ENCODE measurements at regions not wholly inside any gene's neighbourhood (a gene's known extent, or its start where the extent isn't known, plus 50 kb on each side); places are given as distances from the start of the nearest gene placed in this dataset.

- DNase-seq (ENCODE audit: low spot score): no peak
- H3K27ac Mint-ChIP-seq: no peak overlapping the region
- no peaks in the 10 kb centered on the region for H3K9me3 Mint-ChIP-seq
- no peaks in the 10 kb centered on the region for H3K4me1 Mint-ChIP-seq (ENCODE audit: low read depth)
- intact Hi-C loops (cut with micrococcal nuclease): no loop called here
- H3K27me3 Mint-ChIP-seq (ENCODE audit: insufficient read depth): no peaks in the 10 kb centered on the region
- no peaks in the 10 kb centered on the region for H3K36me3 Mint-ChIP-seq (ENCODE audit: low read depth)
- H3K4me3 Mint-ChIP-seq: no peak overlapping the region
Measured at GRCh38 chr3:145760036-145760435, 400.9 kb downstream of the PLOD2 start.

- H3K4me3 Mint-ChIP-seq: no peak overlapping the region
- H3K27me3 Mint-ChIP-seq (ENCODE audit: insufficient read depth): peaks cover 2% of the 10 kb centered on the region
- DNase-seq (ENCODE audit: low spot score): no peak
- no peaks in the 10 kb centered on the region for H3K4me1 Mint-ChIP-seq (ENCODE audit: low read depth)
- H3K36me3 Mint-ChIP-seq (ENCODE audit: low read depth): no peaks in the 10 kb centered on the region
- H3K9me3 Mint-ChIP-seq: no peaks in the 10 kb centered on the region
- H3K27ac Mint-ChIP-seq: no peak overlapping the region
- intact Hi-C loops (cut with micrococcal nuclease): no loop called here
Measured at GRCh38 chr3:145767909-145768308, 393.1 kb downstream of the PLOD2 start.

- Mint-ChIP-seq H3K36me3 (ENCODE audit: low read depth) (no peaks in the 10 kb centered on the region), H3K27ac (no peak overlapping the region), H3K27me3 (ENCODE audit: insufficient read depth) (no peaks in the 10 kb centered on the region), H3K4me3 (no peak overlapping the region), H3K9me3 (no peaks in the 10 kb centered on the region), H3K4me1 (ENCODE audit: low read depth) (no peaks in the 10 kb centered on the region)
- no peak for DNase-seq (ENCODE audit: low spot score)
- intact Hi-C loops (cut with micrococcal nuclease): no loop called here
Measured at GRCh38 chr3:145776782-145777408, 384.1 kb downstream of the PLOD2 start.

GRCh38 chr3:145780301-145780700 lies 380.7 kb downstream of the PLOD2 start:
- H3K36me3 Mint-ChIP-seq (ENCODE audit: low read depth): no peaks in the 10 kb centered on the region
- no peaks in the 10 kb centered on the region for H3K9me3 Mint-ChIP-seq
- H3K4me3 Mint-ChIP-seq: no peak overlapping the region
- H3K27ac Mint-ChIP-seq: no peak overlapping the region
- no peaks in the 10 kb centered on the region for H3K27me3 Mint-ChIP-seq (ENCODE audit: insufficient read depth)
- no peaks in the 10 kb centered on the region for H3K4me1 Mint-ChIP-seq (ENCODE audit: low read depth)
- intact Hi-C loops (cut with micrococcal nuclease): no loop called here
- no peak for DNase-seq (ENCODE audit: low spot score)

GRCh38 chr3:145785668-145786067 lies 375.3 kb downstream of the PLOD2 start:
- Mint-ChIP-seq H3K27ac (no peak overlapping the region), H3K27me3 (ENCODE audit: insufficient read depth) (no peaks in the 10 kb centered on the region), H3K36me3 (ENCODE audit: low read depth) (no peaks in the 10 kb centered on the region), H3K4me3 (no peak overlapping the region), H3K9me3 (no peaks in the 10 kb centered on the region), H3K4me1 (ENCODE audit: low read depth) (no peaks in the 10 kb centered on the region)
- DNase-seq (ENCODE audit: low spot score): no peak
- intact Hi-C loops (cut with micrococcal nuclease): no loop called here

GRCh38 chr3:145798007-145798406 lies 363.0 kb downstream of the PLOD2 start:
- no peaks in the 10 kb centered on the region for H3K4me1 Mint-ChIP-seq (ENCODE audit: low read depth)

GRCh38 chr3:145798696-145799537 lies 362.1 kb downstream of the PLOD2 start:
- no peaks in the 10 kb centered on the region for H3K4me1 Mint-ChIP-seq (ENCODE audit: low read depth)
- DNase-seq (ENCODE audit: low spot score): no peak
- H3K27ac Mint-ChIP-seq: no peak overlapping the region
- H3K36me3 Mint-ChIP-seq (ENCODE audit: low read depth): no peaks in the 10 kb centered on the region
- H3K9me3 Mint-ChIP-seq: peaks cover 9% of the 10 kb centered on the region
- no peak overlapping the region for H3K4me3 Mint-ChIP-seq
- intact Hi-C loops (cut with micrococcal nuclease): no loop called here
- H3K27me3 Mint-ChIP-seq (ENCODE audit: insufficient read depth): no peaks in the 10 kb centered on the region

More at GRCh38 chr3:145798007-145798406, 363.0 kb downstream of the PLOD2 start:
- Mint-ChIP-seq H3K27me3 (ENCODE audit: insufficient read depth) (no peaks in the 10 kb centered on the region), H3K4me3 (no peak overlapping the region), H3K36me3 (ENCODE audit: low read depth) (no peaks in the 10 kb centered on the region), H3K9me3 (peaks cover 13% of the 10 kb centered on the region), H3K27ac (no peak overlapping the region)
- DNase-seq (ENCODE audit: low spot score): no peak
- intact Hi-C loops (cut with micrococcal nuclease): no loop called here

- H3K27ac Mint-ChIP-seq: no peak overlapping the region
- DNase-seq (ENCODE audit: low spot score): no peak
- no peaks in the 10 kb centered on the region for H3K36me3 Mint-ChIP-seq (ENCODE audit: low read depth)
- H3K9me3 Mint-ChIP-seq: no peaks in the 10 kb centered on the region
- no peaks in the 10 kb centered on the region for H3K27me3 Mint-ChIP-seq (ENCODE audit: insufficient read depth)
- intact Hi-C loops (cut with micrococcal nuclease): no loop called here
- H3K4me1 Mint-ChIP-seq (ENCODE audit: low read depth): no peaks in the 10 kb centered on the region
- H3K4me3 Mint-ChIP-seq: no peak overlapping the region
Measured at GRCh38 chr3:145801696-145802095, 359.3 kb downstream of the PLOD2 start.

GRCh38 chr3:145807990-145808389 lies 353.0 kb downstream of the PLOD2 start:
- DNase-seq (ENCODE audit: low spot score): no peak
- H3K4me3 Mint-ChIP-seq: no peak overlapping the region
- no peaks in the 10 kb centered on the region for H3K9me3 Mint-ChIP-seq
- no peaks in the 10 kb centered on the region for H3K4me1 Mint-ChIP-seq (ENCODE audit: low read depth)
- no peaks in the 10 kb centered on the region for H3K36me3 Mint-ChIP-seq (ENCODE audit: low read depth)
- H3K27ac Mint-ChIP-seq: no peak overlapping the region
- intact Hi-C loops (cut with micrococcal nuclease): no loop called here
- H3K27me3 Mint-ChIP-seq (ENCODE audit: insufficient read depth): no peaks in the 10 kb centered on the region

GRCh38 chr3:145812391-145812790 lies 348.6 kb downstream of the PLOD2 start:
- no peaks in the 10 kb centered on the region for H3K36me3 Mint-ChIP-seq (ENCODE audit: low read depth)
- no peak overlapping the region for H3K4me3 Mint-ChIP-seq
- no peak overlapping the region for H3K27ac Mint-ChIP-seq
- no peaks in the 10 kb centered on the region for H3K27me3 Mint-ChIP-seq (ENCODE audit: insufficient read depth)
- intact Hi-C loops (cut with micrococcal nuclease): no loop called here
- no peaks in the 10 kb centered on the region for H3K4me1 Mint-ChIP-seq (ENCODE audit: low read depth)
- DNase-seq (ENCODE audit: low spot score): no peak
- no peaks in the 10 kb centered on the region for H3K9me3 Mint-ChIP-seq

- intact Hi-C loops (cut with micrococcal nuclease): no loop called here
- Mint-ChIP-seq H3K27ac (no peak overlapping the region), H3K9me3 (no peaks in the 10 kb centered on the region), H3K27me3 (ENCODE audit: insufficient read depth) (no peaks in the 10 kb centered on the region), H3K4me3 (no peak overlapping the region), H3K4me1 (ENCODE audit: low read depth) (no peaks in the 10 kb centered on the region), H3K36me3 (ENCODE audit: low read depth) (no peaks in the 10 kb centered on the region)
- DNase-seq (ENCODE audit: low spot score): no peak
Measured at GRCh38 chr3:145815707-145816413, 345.1 kb downstream of the PLOD2 start.

GRCh38 chr3:145817870-145818483 lies 343.0 kb downstream of the PLOD2 start:
- Mint-ChIP-seq H3K27ac (no peak overlapping the region), H3K36me3 (ENCODE audit: low read depth) (no peaks in the 10 kb centered on the region), H3K27me3 (ENCODE audit: insufficient read depth) (no peaks in the 10 kb centered on the region), H3K4me1 (ENCODE audit: low read depth) (no peaks in the 10 kb centered on the region), H3K4me3 (no peak overlapping the region), H3K9me3 (no peaks in the 10 kb centered on the region)
- DNase-seq (ENCODE audit: low spot score): no peak
- intact Hi-C loops (cut with micrococcal nuclease): no loop called here

GRCh38 chr3:145820170-145820569 lies 340.8 kb downstream of the PLOD2 start:
- no peak overlapping the region for H3K27ac Mint-ChIP-seq
- no peaks in the 10 kb centered on the region for H3K27me3 Mint-ChIP-seq (ENCODE audit: insufficient read depth)
- H3K36me3 Mint-ChIP-seq (ENCODE audit: low read depth): no peaks in the 10 kb centered on the region
- H3K4me1 Mint-ChIP-seq (ENCODE audit: low read depth): no peaks in the 10 kb centered on the region
- no peaks in the 10 kb centered on the region for H3K9me3 Mint-ChIP-seq
- intact Hi-C loops (cut with micrococcal nuclease): no loop called here
- no peak for DNase-seq (ENCODE audit: low spot score)
- H3K4me3 Mint-ChIP-seq: no peak overlapping the region
